Activated T-cell treated with anti-CD3 and anti-CD28 coated beads, Interleukin-2, amount 50 U/mL, for 4 hours (primary cell): ENCODE measurements at regions not wholly inside any gene's neighbourhood (a gene's known extent, or its start where the extent isn't known, plus 50 kb on each side); places are given as distances from the start of the nearest gene placed in this dataset.
"Not testable (repeated sequence)": the region's sequence is repeated elsewhere in the genome, so short reads cannot be mapped to it uniquely, and the experiment has no call there.

Experiments used
- ATAC-seq, 2 donors: fragments of 200-7000 bp; cut with Tn5 transposase; one replicate each; pipeline ENCODE4 v1.10.0; 2021
- DNase-seq: peaks from one replicate; pipeline ENCODE4 v3.0.0-alpha.2; 2020
- H3K27me3 Mint-ChIP-seq: one replicate; pipeline ENCODE4 v1.8.0; 2021; ENCODE audit warnings: low read depth, mixed read lengths
- H3K36me3 Mint-ChIP-seq: one replicate; pipeline ENCODE4 v1.8.0; 2022; ENCODE audit warnings: mixed read lengths; ENCODE audit not compliant: insufficient read depth
- H3K4me1 Mint-ChIP-seq: one replicate; pipeline ENCODE4 v1.8.0; 2021; ENCODE audit warnings: low read depth, mixed read lengths
- H3K4me3 Mint-ChIP-seq: one replicate; pipeline ENCODE4 v1.8.0; 2021; ENCODE audit warnings: mild to moderate bottlenecking, moderate library complexity, mixed read lengths
- H3K9me3 Mint-ChIP-seq: one replicate; pipeline ENCODE4 v1.8.0; 2021; ENCODE audit warnings: mixed read lengths

DNA sequence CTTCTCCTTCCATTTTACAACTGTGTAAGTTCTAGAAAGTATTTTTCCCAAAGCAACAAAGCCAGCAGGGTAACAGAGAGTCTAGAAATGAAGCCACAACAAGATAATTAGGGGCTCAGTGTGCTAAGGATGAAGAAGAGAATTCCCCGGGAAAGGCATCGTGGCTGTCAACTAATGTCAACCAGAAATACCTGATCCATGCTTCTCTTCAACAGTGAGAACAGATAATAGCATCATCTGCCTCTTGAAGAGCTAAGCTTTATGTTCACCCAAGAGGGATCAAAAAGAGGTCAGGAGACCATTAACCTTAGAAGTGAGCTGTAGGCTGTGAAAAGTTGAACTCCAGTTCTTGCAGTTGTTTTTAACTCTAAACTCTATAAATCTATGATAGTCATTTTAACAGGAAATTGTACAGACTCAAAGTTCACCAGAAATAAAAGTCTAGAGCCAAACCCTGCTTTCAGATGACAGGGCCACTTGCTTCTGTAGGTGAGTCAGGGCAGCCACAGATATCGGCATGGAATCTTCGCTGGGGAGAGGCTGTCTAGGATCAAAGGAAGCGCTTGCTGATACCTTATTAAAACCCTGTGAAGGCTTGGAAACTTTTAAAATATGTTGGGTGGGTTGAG, 540.7 kb upstream of the ID2 start:
- H3K4me1 Mint-ChIP-seq: no peaks in the 10 kb centered on the region
- H3K27me3 Mint-ChIP-seq: no peaks in the 10 kb centered on the region
- H3K36me3 Mint-ChIP-seq: no peaks in the 10 kb centered on the region
- DNase-seq (no peak), ATAC-seq (no peak)
- H3K9me3 Mint-ChIP-seq: no peaks in the 10 kb centered on the region
- no peak overlapping the region for H3K4me3 Mint-ChIP-seq

DNA sequence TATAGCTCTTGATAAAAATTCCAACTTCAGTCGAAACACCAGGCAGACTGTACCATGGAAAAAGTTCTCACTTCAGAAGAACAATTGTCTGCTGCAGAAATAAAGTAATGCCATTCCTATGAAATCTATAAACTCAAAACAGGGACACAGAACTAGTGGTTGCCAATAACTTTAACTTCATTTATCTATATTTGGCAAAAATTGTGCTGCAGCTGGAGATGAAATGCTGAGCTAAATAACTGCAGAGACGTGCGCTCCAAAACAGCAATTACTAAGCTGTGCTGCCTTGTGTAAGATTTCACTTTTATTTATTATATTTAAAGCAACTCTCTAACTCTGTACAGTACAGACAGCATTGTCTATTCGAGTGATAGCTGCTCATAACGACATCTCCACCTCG, 540.1 kb upstream of the ID2 start:
- ATAC-seq (no peak), DNase-seq (no peak)
- Mint-ChIP-seq H3K4me1 (no peaks in the 10 kb centered on the region), H3K9me3 (no peaks in the 10 kb centered on the region), H3K4me3 (no peak overlapping the region), H3K27me3 (no peaks in the 10 kb centered on the region), H3K36me3 (no peaks in the 10 kb centered on the region)

DNA sequence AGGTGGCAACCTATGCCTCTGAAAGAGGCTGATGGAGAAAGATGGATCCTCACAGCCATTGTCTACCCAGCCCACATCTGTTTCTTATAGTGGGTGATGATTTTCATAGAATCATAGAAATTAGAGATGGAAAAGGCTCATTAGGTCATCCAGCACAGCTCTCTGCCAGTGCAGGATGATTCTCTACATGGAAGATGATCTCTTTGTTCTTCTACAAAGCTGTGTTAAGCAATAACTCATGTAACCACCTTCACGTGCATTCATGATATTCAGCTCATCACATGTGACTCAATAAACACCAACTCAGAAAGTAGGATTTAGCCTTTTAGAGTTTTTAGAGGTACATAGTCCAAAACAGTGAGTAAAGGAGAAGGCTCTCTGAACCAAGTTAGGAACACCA, 539.4 kb upstream of the ID2 start:
- Mint-ChIP-seq H3K4me1 (no peaks in the 10 kb centered on the region), H3K9me3 (no peaks in the 10 kb centered on the region), H3K4me3 (no peak overlapping the region), H3K27me3 (no peaks in the 10 kb centered on the region), H3K36me3 (no peaks in the 10 kb centered on the region)
- DNase-seq: no peak
- no peak for ATAC-seq

DNA sequence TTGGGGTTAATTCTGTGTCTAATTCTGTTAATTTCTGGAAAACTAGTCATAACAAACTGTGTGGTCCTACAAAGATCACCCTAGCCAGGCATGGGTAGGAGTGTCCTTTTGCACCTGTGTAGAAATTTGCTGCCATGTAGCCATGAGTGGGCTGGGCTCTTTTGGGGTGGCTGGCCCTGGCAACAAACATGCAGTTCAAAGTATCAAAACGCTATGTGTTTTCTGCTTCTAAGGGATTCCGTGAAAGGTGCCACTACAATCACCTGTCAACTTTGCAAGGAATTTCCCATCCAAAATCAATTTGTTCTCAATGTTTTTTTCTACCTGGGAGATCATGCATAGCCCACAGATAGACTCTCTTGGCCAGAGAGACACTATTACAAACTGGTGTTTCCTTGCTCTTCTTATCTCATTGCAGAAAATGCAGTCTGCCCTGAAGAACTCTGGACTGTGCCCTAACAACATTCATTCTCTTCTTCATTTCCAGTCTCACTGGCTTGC, 537.7 kb upstream of the ID2 start:
- H3K36me3 Mint-ChIP-seq: no peaks in the 10 kb centered on the region
- DNase-seq (no peak), ATAC-seq (no peak)
- H3K4me3 Mint-ChIP-seq: no peak overlapping the region
- no peaks in the 10 kb centered on the region for H3K9me3 Mint-ChIP-seq
- H3K27me3 Mint-ChIP-seq: no peaks in the 10 kb centered on the region
- H3K4me1 Mint-ChIP-seq: no peaks in the 10 kb centered on the region

GRCh38 chr2:8144785-8145184, 537.1 kb upstream of the ID2 start:
- no peaks in the 10 kb centered on the region for H3K36me3 Mint-ChIP-seq
- H3K4me3 Mint-ChIP-seq: no peak overlapping the region
- H3K9me3 Mint-ChIP-seq: no peaks in the 10 kb centered on the region
- DNase-seq (no peak), ATAC-seq (no peak)
- no peaks in the 10 kb centered on the region for H3K4me1 Mint-ChIP-seq
- H3K27me3 Mint-ChIP-seq: no peaks in the 10 kb centered on the region

DNA sequence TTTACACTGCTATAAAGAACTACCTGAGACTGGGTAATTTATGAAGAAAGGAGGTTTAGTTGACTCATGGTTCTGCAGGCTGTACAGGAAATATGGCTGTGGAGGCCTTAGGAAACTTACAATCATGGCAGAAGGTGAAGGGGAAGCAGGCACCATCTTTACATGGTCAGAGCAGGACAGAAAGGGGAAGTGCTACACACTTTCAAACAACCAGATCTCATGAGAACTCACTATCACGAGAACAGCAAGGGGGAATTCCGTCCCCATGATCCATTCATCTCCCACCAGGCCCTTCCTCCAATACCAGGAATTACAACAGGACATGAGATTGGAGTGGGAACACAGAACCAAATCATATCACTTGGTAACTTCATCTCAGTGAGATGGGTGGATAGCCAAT, 536.5 kb upstream of the ID2 start:
- not testable (repeated sequence) for H3K9me3 Mint-ChIP-seq, H3K27me3 Mint-ChIP-seq, ATAC-seq, H3K4me3 Mint-ChIP-seq, DNase-seq, H3K4me1 Mint-ChIP-seq, H3K36me3 Mint-ChIP-seq

DNA sequence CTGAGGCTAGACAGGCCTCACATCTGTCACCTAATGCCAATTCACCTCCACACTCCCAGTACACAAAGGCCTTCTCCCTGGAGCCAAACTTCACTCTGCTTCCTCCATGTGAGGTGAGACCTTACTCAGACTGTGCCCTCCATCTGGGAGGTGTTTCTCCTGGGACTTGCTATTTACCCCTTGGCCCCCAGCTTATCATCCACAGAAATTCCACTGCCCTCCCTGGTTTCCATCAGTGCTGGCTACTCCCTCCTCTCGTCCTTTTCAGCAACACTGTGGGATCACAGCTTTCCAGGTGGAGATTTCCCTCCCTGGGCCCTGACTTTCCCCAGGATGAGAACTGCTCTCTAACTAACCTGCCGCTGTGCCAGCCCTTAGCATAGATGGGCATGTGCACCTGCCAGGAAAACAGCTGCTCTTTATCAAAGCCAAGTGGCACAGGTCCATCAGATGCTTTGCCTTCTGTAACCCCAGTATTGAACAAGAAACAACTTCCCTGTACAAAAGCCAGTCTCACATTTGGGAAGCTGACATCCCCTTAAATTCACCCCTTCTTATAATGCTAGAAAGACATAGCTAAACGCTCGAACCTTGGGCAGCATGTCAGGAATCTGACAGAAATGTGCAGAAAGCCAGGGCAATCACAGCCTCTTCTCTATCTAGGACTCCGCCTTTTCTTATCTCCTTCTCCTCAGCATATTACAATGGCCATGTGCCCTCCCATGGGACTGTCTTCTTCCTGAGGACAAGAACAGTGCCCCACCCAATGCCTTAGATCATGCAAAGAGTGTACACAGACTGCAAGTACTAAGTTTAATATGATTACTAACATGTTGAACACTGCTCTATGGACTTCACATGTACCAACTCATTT, 535.5 kb upstream of the ID2 start:
- ATAC-seq (no peak), DNase-seq (no peak)
- Mint-ChIP-seq H3K27me3 (no peaks in the 10 kb centered on the region), H3K9me3 (no peaks in the 10 kb centered on the region), H3K36me3 (no peaks in the 10 kb centered on the region), H3K4me1 (no peaks in the 10 kb centered on the region), H3K4me3 (no peak overlapping the region)

GRCh38 chr2:8148260-8149006, 533.4 kb upstream of the ID2 start:
- Mint-ChIP-seq H3K36me3 (no peaks in the 10 kb centered on the region), H3K4me1 (peaks cover 12% of the 10 kb centered on the region), H3K27me3 (no peaks in the 10 kb centered on the region), H3K9me3 (no peaks in the 10 kb centered on the region), H3K4me3 (no peak overlapping the region)
- no peak for ATAC-seq
- no peak for DNase-seq

- H3K9me3 Mint-ChIP-seq: no peaks in the 10 kb centered on the region
Observed at GRCh38 chr2:8149007-8149405, 532.9 kb upstream of the ID2 start.

GRCh38 chr2:8149985-8150539, 531.8 kb upstream of the ID2 start:
- no peaks in the 10 kb centered on the region for H3K36me3 Mint-ChIP-seq
- DNase-seq: no peak
- no peaks in the 10 kb centered on the region for H3K27me3 Mint-ChIP-seq
- H3K4me3 Mint-ChIP-seq: no peak overlapping the region
- H3K9me3 Mint-ChIP-seq: no peaks in the 10 kb centered on the region
- peaks cover 24% of the 10 kb centered on the region for H3K4me1 Mint-ChIP-seq
- ATAC-seq: no peak

More at GRCh38 chr2:8149007-8149405, 532.9 kb upstream of the ID2 start:
- Mint-ChIP-seq H3K4me1 (peaks cover 16% of the 10 kb centered on the region), H3K4me3 (no peak overlapping the region), H3K36me3 (no peaks in the 10 kb centered on the region), H3K27me3 (no peaks in the 10 kb centered on the region)
- ATAC-seq: no peak
- DNase-seq: no peak

- ATAC-seq (no peak), DNase-seq (no peak)
Observed at GRCh38 chr2:8151888-8152287, 530.0 kb upstream of the ID2 start.

GRCh38 chr2:8152392-8153257, 529.2 kb upstream of the ID2 start:
- ATAC-seq (no peak), DNase-seq (no peak)
- H3K4me1 Mint-ChIP-seq: peaks cover 26% of the 10 kb centered on the region
- H3K4me3 Mint-ChIP-seq: no peak overlapping the region
- H3K9me3 Mint-ChIP-seq: peaks cover 6% of the 10 kb centered on the region
- no peaks in the 10 kb centered on the region for H3K27me3 Mint-ChIP-seq
- H3K36me3 Mint-ChIP-seq: no peaks in the 10 kb centered on the region

More at GRCh38 chr2:8151888-8152287, 530.0 kb upstream of the ID2 start:
- H3K36me3 Mint-ChIP-seq: no peaks in the 10 kb centered on the region
- H3K9me3 Mint-ChIP-seq: peaks cover 6% of the 10 kb centered on the region
- H3K27me3 Mint-ChIP-seq: no peaks in the 10 kb centered on the region
- peaks cover 26% of the 10 kb centered on the region for H3K4me1 Mint-ChIP-seq
- no peak overlapping the region for H3K4me3 Mint-ChIP-seq

DNA sequence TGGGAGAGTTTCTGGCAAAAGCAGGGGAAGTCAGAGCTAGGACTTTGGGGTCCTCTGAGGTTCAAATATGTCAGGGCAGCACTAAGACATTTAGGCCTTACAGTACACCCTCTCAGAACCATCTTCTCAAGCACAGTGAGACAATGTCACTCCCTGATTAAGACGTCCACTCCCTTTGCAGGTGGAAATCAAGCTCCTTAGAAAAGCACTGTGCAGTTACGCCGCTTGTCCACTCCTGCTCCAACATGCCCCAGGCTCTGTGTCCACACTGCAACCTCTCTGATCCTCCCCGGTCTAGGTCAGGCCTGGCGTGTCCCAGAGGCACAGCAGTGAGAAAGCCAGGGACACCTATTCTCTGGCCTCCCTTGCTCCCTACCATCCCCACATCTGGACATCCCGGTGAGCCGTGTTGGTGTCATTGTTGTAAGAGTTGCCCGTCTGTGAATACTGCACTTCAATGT, 528.6 kb upstream of the ID2 start:
- H3K27me3 Mint-ChIP-seq: no peaks in the 10 kb centered on the region
- H3K4me1 Mint-ChIP-seq: peaks cover 26% of the 10 kb centered on the region
- peaks cover 6% of the 10 kb centered on the region for H3K9me3 Mint-ChIP-seq
- ATAC-seq (no peak), DNase-seq (no peak)
- no peak overlapping the region for H3K4me3 Mint-ChIP-seq
- H3K36me3 Mint-ChIP-seq: no peaks in the 10 kb centered on the region
